ENCODE measurements at regions not wholly inside any gene's neighbourhood (a gene's known extent, or its start where the extent isn't known, plus 50 kb on each side); places are given as distances from the start of the nearest gene placed in this dataset.

DNA sequence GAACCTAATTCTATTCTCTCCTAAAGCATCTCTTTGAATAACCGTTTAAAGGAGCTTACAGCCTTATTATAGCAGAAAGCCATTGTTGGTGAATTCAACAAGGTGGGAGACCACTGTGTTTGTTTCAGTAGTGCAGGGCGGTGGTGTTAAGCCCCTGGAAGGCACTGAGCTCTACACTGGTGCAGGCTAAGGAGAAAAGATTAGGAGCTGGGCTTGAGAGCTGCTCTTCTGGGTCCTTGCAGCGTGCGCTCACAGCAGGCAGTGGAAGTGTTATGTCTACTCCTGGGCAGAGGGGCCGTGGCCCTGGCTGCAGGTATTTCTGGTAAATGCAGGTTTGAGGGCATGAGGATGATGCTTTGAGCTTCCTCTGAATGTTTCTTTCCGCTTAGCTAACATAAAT is 361.2 kb downstream of the RNF144B start:
- TF ChIP-seq, protein P1, sequence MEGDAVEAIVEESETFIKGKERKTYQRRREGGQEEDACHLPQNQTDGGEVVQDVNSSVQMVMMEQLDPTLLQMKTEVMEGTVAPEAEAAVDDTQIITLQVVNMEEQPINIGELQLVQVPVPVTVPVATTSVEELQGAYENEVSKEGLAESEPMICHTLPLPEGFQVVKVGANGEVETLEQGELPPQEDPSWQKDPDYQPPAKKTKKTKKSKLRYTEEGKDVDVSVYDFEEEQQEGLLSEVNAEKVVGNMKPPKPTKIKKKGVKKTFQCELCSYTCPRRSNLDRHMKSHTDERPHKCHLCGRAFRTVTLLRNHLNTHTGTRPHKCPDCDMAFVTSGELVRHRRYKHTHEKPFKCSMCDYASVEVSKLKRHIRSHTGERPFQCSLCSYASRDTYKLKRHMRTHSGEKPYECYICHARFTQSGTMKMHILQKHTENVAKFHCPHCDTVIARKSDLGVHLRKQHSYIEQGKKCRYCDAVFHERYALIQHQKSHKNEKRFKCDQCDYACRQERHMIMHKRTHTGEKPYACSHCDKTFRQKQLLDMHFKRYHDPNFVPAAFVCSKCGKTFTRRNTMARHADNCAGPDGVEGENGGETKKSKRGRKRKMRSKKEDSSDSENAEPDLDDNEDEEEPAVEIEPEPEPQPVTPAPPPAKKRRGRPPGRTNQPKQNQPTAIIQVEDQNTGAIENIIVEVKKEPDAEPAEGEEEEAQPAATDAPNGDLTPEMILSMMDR (conservative IDR thresholded peaks at IDR 0.05; ENCODE audit: low read depth, low read length), result no peak
- TF ChIP-seq RFX5 (IDR thresholded peaks at IDR 0.05; ENCODE audit: low read depth, low read length) (no peak), POLR2A (IDR thresholded peaks at IDR 0.05; ENCODE audit: low read depth, low read length) (no peak), RAD21 (IDR thresholded peaks at IDR 0.05; ENCODE audit: low read length) (no peak), SMC3 (IDR thresholded peaks at IDR 0.05; ENCODE audit: low read depth, low read length) (no peak), MAFK (IDR thresholded peaks at IDR 0.05; ENCODE audit: low read depth, low read length) (no peak), NFE2L2 (IDR thresholded peaks at IDR 0.05; ENCODE audit: low read depth, low read length) (no peak), CEBPB (IDR thresholded peaks at IDR 0.05; ENCODE audit: low read depth, low read length) (no peak), MAZ (IDR thresholded peaks at IDR 0.05; ENCODE audit: borderline replicate concordance, low read depth, low read length) (no peak), CHD1 (IDR thresholded peaks at IDR 0.05; ENCODE audit: low read depth, low read length) (no peak), FOS (IDR thresholded peaks at IDR 0.05; ENCODE audit: low read depth, low read length) (no peak)
- TF ChIP-seq, protein P2, sequence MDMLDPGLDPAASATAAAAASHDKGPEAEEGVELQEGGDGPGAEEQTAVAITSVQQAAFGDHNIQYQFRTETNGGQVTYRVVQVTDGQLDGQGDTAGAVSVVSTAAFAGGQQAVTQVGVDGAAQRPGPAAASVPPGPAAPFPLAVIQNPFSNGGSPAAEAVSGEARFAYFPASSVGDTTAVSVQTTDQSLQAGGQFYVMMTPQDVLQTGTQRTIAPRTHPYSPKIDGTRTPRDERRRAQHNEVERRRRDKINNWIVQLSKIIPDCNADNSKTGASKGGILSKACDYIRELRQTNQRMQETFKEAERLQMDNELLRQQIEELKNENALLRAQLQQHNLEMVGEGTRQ (IDR thresholded peaks at IDR 0.05; ENCODE audit: low read depth, low read length), result no peak
- TF ChIP-seq, protein P3, sequence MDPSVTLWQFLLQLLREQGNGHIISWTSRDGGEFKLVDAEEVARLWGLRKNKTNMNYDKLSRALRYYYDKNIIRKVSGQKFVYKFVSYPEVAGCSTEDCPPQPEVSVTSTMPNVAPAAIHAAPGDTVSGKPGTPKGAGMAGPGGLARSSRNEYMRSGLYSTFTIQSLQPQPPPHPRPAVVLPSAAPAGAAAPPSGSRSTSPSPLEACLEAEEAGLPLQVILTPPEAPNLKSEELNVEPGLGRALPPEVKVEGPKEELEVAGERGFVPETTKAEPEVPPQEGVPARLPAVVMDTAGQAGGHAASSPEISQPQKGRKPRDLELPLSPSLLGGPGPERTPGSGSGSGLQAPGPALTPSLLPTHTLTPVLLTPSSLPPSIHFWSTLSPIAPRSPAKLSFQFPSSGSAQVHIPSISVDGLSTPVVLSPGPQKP (IDR thresholded peaks at IDR 0.05; ENCODE audit: borderline replicate concordance, low read depth, low read length), result no peak

Data from IMR-90 (cell line).